ENCODE measurements at regions not wholly inside any gene's neighbourhood (a gene's known extent, or its start where the extent isn't known, plus 50 kb on each side); places are given as distances from the start of the nearest gene placed in this dataset.

- peaks cover 13% of the 10 kb centered on the region for H3K9me3 ChIP-seq (ENCODE audit: low read depth, low read length, poor library complexity, severe bottlenecking)
- ChIA-PET POLR2A (ENCODE audit: low non-redundant PET) (no interaction called here), CTCF (no interaction called here)
- no peak for DNase-seq (ENCODE audit: low spot score)
- H3K4me3 ChIP-seq (ENCODE audit: low read depth, low read length, poor library complexity, severe bottlenecking): no peak overlapping the region
- no peaks in the 10 kb centered on the region for H3K36me3 ChIP-seq (ENCODE audit: insufficient read depth, low read length, poor library complexity, severe bottlenecking)
- no TSS peak for BruUV-seq (replicated peaks)
- no peak for TF ChIP-seq EZH2 (IDR thresholded peaks at IDR 0.05; ENCODE audit: borderline replicate concordance, low read depth, low read length, poor library complexity, severe bottlenecking)
- TF ChIP-seq CTCF (conservative IDR thresholded peaks at IDR 0.05; ENCODE audit: low read depth, low read length): no peak
- no peak overlapping the region for H3K27ac ChIP-seq (ENCODE audit: low read depth, low read length, poor library complexity, severe bottlenecking)
- H3K27me3 ChIP-seq (replicated peaks; ENCODE audit: insufficient read depth, low read depth, low read length, poor library complexity): no peaks in the 10 kb centered on the region
- intact Hi-C loops (cut with micrococcal nuclease; ENCODE audit: unreplicated experiment): no loop called here
- H3K4me1 ChIP-seq (ENCODE audit: insufficient read depth, low read length, poor library complexity, severe bottlenecking): no peaks in the 10 kb centered on the region
These were observed 374.7 kb upstream of the LARGE1 start for GRCh38 chr22:34294986-34295385.

- ChIA-PET POLR2A (ENCODE audit: low non-redundant PET) (no interaction called here), CTCF (no interaction called here)
- no peak for DNase-seq (ENCODE audit: low spot score)
- Histone ChIP-seq H3K9me3 (ENCODE audit: low read depth, low read length, poor library complexity, severe bottlenecking) (peaks cover 13% of the 10 kb centered on the region), H3K4me3 (ENCODE audit: low read depth, low read length, poor library complexity, severe bottlenecking) (no peak overlapping the region), H3K36me3 (ENCODE audit: insufficient read depth, low read length, poor library complexity, severe bottlenecking) (no peaks in the 10 kb centered on the region), H3K27ac (ENCODE audit: low read depth, low read length, poor library complexity, severe bottlenecking) (no peak overlapping the region), H3K27me3 (replicated peaks; ENCODE audit: insufficient read depth, low read depth, low read length, poor library complexity) (no peaks in the 10 kb centered on the region), H3K4me1 (ENCODE audit: insufficient read depth, low read length, poor library complexity, severe bottlenecking) (no peaks in the 10 kb centered on the region)
- no peak for TF ChIP-seq CTCF (conservative IDR thresholded peaks at IDR 0.05; ENCODE audit: low read depth, low read length)
- TF ChIP-seq EZH2 (IDR thresholded peaks at IDR 0.05; ENCODE audit: borderline replicate concordance, low read depth, low read length, poor library complexity, severe bottlenecking): no peak
- intact Hi-C loops (cut with micrococcal nuclease; ENCODE audit: unreplicated experiment): no loop called here
- no TSS peak for BruUV-seq (replicated peaks)
These were observed 376.2 kb upstream of the LARGE1 start for GRCh38 chr22:34296461-34296860.

- intact Hi-C loops (cut with micrococcal nuclease; ENCODE audit: unreplicated experiment): no loop called here
- POLR2A ChIA-PET (ENCODE audit: low non-redundant PET): no interaction called here
- Histone ChIP-seq H3K9me3 (ENCODE audit: low read depth, low read length, poor library complexity, severe bottlenecking) (peaks cover 9% of the 10 kb centered on the region), H3K4me1 (ENCODE audit: insufficient read depth, low read length, poor library complexity, severe bottlenecking) (no peaks in the 10 kb centered on the region), H3K4me3 (ENCODE audit: low read depth, low read length, poor library complexity, severe bottlenecking) (no peak overlapping the region), H3K27me3 (replicated peaks; ENCODE audit: insufficient read depth, low read depth, low read length, poor library complexity) (no peaks in the 10 kb centered on the region), H3K27ac (ENCODE audit: low read depth, low read length, poor library complexity, severe bottlenecking) (no peak overlapping the region), H3K36me3 (ENCODE audit: insufficient read depth, low read length, poor library complexity, severe bottlenecking) (no peaks in the 10 kb centered on the region)
- no TSS peak for BruUV-seq (replicated peaks)
- TF ChIP-seq CTCF (conservative IDR thresholded peaks at IDR 0.05; ENCODE audit: low read depth, low read length) (no peak), EZH2 (IDR thresholded peaks at IDR 0.05; ENCODE audit: borderline replicate concordance, low read depth, low read length, poor library complexity, severe bottlenecking) (no peak)
- CTCF ChIA-PET: no interaction called here
- no peak for DNase-seq (ENCODE audit: low spot score)
These were observed 377.4 kb upstream of the LARGE1 start for GRCh38 chr22:34297536-34298120.

Measured in A673 (cell line).